ENCODE measurements at regions not wholly inside any gene's neighbourhood (a gene's known extent, or its start where the extent isn't known, plus 50 kb on each side); places are given as distances from the start of the nearest gene placed in this dataset.

DNA sequence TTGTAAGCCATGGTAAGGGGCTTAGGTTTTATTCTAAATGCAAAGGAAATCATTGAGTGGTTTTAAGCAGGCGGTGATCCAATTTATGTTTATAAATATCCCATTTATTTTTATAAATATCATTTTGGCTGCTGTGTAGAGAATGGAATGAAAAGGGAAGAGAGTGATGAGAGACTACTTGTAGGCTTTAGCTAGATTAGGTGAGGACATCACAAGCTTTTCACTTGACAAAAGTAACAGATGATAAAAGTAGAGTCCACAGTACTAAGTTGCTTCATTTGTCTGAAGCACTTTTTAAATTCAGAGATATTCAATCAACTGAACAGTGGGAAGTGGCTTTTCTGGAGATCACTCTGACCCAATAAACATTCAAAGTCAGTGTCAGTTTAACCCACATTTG lies 65.4 kb upstream of the FSHR start:
- DNase-seq: no peak
- no CpG with 5 or more reads among the region's 1 CpG for WGBS (ENCODE audit: extremely low coverage, insufficient read length, low lambda C conversion rate)
- H3K27me3 Mint-ChIP-seq (ENCODE audit: low read depth): no peaks in the 10 kb centered on the region

More for the DNA sequence above, 65.4 kb upstream of the FSHR start:
- Histone ChIP-seq H2BK5ac (ENCODE audit: insufficient read length, low read length) (no peak overlapping the region), H2BK120ac (ENCODE audit: low read depth, low read length, poor library complexity, severe bottlenecking) (no peak overlapping the region), H2BK20ac (ENCODE audit: low read depth, low read length, poor library complexity, severe bottlenecking) (no peak overlapping the region), H4K5ac (ENCODE audit: insufficient read length, low read depth, low read length) (no peak overlapping the region), H3K79me2 (ENCODE audit: insufficient read depth, low read length) (no peaks in the 10 kb centered on the region), H3K4me2 (ENCODE audit: insufficient read depth, insufficient read length, low read length) (no peak overlapping the region), H2AK5ac (ENCODE audit: insufficient read length, low read length) (no peak overlapping the region), H3K4me1 (ENCODE audit: insufficient read depth, low read length) (no peaks in the 10 kb centered on the region; the same call in 1 of the 2 replicates), H3K79me1 (ENCODE audit: insufficient read depth, low read depth, low read length, poor library complexity, severe bottlenecking) (no peaks in the 10 kb centered on the region), H3K23ac (ENCODE audit: insufficient read length, low read depth, low read length) (no peak overlapping the region), H3K27ac (ENCODE audit: insufficient read length, low read depth, low read length) (no peak overlapping the region), H3K27me3 (ENCODE audit: insufficient read depth, low read length) (no peaks in the 10 kb centered on the region), H2BK12ac (ENCODE audit: insufficient read length, low read depth, low read length) (no peak overlapping the region), H3K9me3 (ENCODE audit: control insufficient read depth, low read depth, low read length) (no peaks in the 10 kb centered on the region), H4K20me1 (ENCODE audit: control insufficient read depth, insufficient read depth, insufficient read length) (no peaks in the 10 kb centered on the region), H4K91ac (ENCODE audit: insufficient read length, low read depth, low read length) (no peak overlapping the region), H3K9ac (ENCODE audit: extremely low read depth, insufficient read length, low read length) (no peak overlapping the region), H3K56ac (ENCODE audit: insufficient read length, low read depth, low read length) (no peak overlapping the region), H3K23me2 (ENCODE audit: insufficient read length, low read depth, low read length, poor library complexity, severe bottlenecking) (no peaks in the 10 kb centered on the region), H2AFZ (ENCODE audit: low read length) (no peak overlapping the region), H3K14ac (ENCODE audit: insufficient read depth, low read length) (no peak overlapping the region), H2BK15ac (ENCODE audit: low read depth, low read length) (no peak overlapping the region), H3T11ph (ENCODE audit: low read length) (no peak overlapping the region), H3K18ac (ENCODE audit: insufficient read length, low read depth, low read length) (no peak overlapping the region), H4K8ac (replicated peaks; ENCODE audit: insufficient read length, low read depth, low read length) (no peak overlapping the region), H3K4ac (ENCODE audit: low read depth, low read length) (no peak overlapping the region)
- H3K36me3 Mint-ChIP-seq (ENCODE audit: insufficient read depth in 1 of 3, low read depth in 3 of 3): no peaks in the 10 kb centered on the region
- no peaks in the 10 kb centered on the region for H3K9me3 Mint-ChIP-seq
- TF ChIP-seq CTCF (conservative IDR thresholded peaks at IDR 0.05): no peak
- H3K27ac Mint-ChIP-seq: no peak overlapping the region
- no peak overlapping the region for H3K4me3 Mint-ChIP-seq
- H3K4me1 Mint-ChIP-seq: peaks cover 8 to 10% of the 10 kb centered on the region in 2 experiments
